Mucosa of descending colon (tissue), 3 donors: ENCODE measurements at regions not wholly inside any gene's neighbourhood (a gene's known extent, or its start where the extent isn't known, plus 50 kb on each side); places are given as distances from the start of the nearest gene placed in this dataset.

Experiments used
- ATAC-seq: fragments of 200-7000 bp; cut with Tn5 transposase; one replicate; pipeline ENCODE4 v1.9.1; 2020; ENCODE audit warnings: mild to moderate bottlenecking, moderate library complexity
- DNase-seq, 3 donors: peaks; one replicate each; pipeline ENCODE4 v3.0.0-alpha.2; 2020
- H3K36me3 ChIP-seq: fragments of 200-600 bp; one replicate; pipeline ENCODE4 v1.8.0; 2021; ENCODE audit warnings: low read depth, mild to moderate bottlenecking
- H3K4me1 ChIP-seq: fragments of 200-600 bp; one replicate; pipeline ENCODE4 v1.8.0; 2021; ENCODE audit warnings: low read depth, mild to moderate bottlenecking
- H3K4me3 ChIP-seq: fragments of 200-600 bp; one replicate; pipeline ENCODE4 v1.8.0; 2021; ENCODE audit warnings: mild to moderate bottlenecking
- H3K9me3 ChIP-seq: fragments of 200-600 bp; one replicate; pipeline ENCODE4 v1.8.0; 2021; ENCODE audit warnings: mild to moderate bottlenecking
- CTCF ChIP-seq: fragments of 200-600 bp; IDR thresholded peaks from one replicate; pipeline ENCODE4 v1.8.0; 2022; ENCODE audit warnings: antibody characterized with exemption, mild to moderate bottlenecking
- intact Hi-C, 2 donors: fragments of 100-400 bp; cut with DNase I in 1 of 2; cut with micrococcal nuclease in 1 of 2; formaldehyde crosslinking; loops; one replicate each; pipeline versions ENCODE4 v1.11.0 to v1.11.1; 2022; cut with DNase I, micrococcal nuclease
- donor health status: DM: no; HTN: no; CAD: no; lungs with moderate emphysema.
- donor health status: DM: no; HTN: no; CAD: no.
- donor health status: DM: no; HTN: yes; CAD: no.

GRCh38 chr3:177600411-177600810 lies 403.1 kb upstream of the TBL1XR1 start:
- Histone ChIP-seq H3K9me3 (no peaks in the 10 kb centered on the region), H3K4me1 (peaks cover 11% of the 10 kb centered on the region)

GRCh38 chr3:177601152-177601551 lies 403.9 kb upstream of the TBL1XR1 start:
- DNase-seq (no peak), ATAC-seq (no peak)
- H3K36me3 ChIP-seq, result no peaks in the 10 kb centered on the region
- no peaks in the 10 kb centered on the region for H3K9me3 ChIP-seq
- no peak for TF ChIP-seq CTCF
- H3K4me1 ChIP-seq, result peaks cover 11% of the 10 kb centered on the region
- H3K4me3 ChIP-seq, result no peak overlapping the region
- intact Hi-C loops, result no loop called here

More at GRCh38 chr3:177600411-177600810, 403.1 kb upstream of the TBL1XR1 start:
- no peak for TF ChIP-seq CTCF
- H3K36me3 ChIP-seq, result no peaks in the 10 kb centered on the region
- no peak overlapping the region for H3K4me3 ChIP-seq
- intact Hi-C loops, result no loop called here
- ATAC-seq, result no peak
- no peak for DNase-seq

- Histone ChIP-seq H3K36me3 (no peaks in the 10 kb centered on the region), H3K4me3 (no peak overlapping the region), H3K9me3 (no peaks in the 10 kb centered on the region), H3K4me1 (peaks cover 8% of the 10 kb centered on the region)
- DNase-seq, result no peak
- no peak for TF ChIP-seq CTCF
- peak; percentile 62 for ATAC-seq
- intact Hi-C loops, result no loop called here
These were observed 405.4 kb upstream of the TBL1XR1 start for GRCh38 chr3:177602601-177603147.

GRCh38 chr3:177603148-177603603 lies 405.9 kb upstream of the TBL1XR1 start:
- Histone ChIP-seq H3K4me3 (no peak overlapping the region), H3K4me1 (peaks cover 3% of the 10 kb centered on the region), H3K36me3 (no peaks in the 10 kb centered on the region), H3K9me3 (no peaks in the 10 kb centered on the region)
- DNase-seq (no peak), ATAC-seq (no peak)
- intact Hi-C loops, result no loop called here
- TF ChIP-seq CTCF, result no peak

GRCh38 chr3:177604181-177604580 lies 406.9 kb upstream of the TBL1XR1 start:
- Histone ChIP-seq H3K9me3 (no peaks in the 10 kb centered on the region), H3K4me3 (no peak overlapping the region), H3K4me1 (no peaks in the 10 kb centered on the region), H3K36me3 (no peaks in the 10 kb centered on the region)
- ATAC-seq (no peak), DNase-seq (no peak)
- no peak for TF ChIP-seq CTCF
- intact Hi-C loops, result no loop called here

GRCh38 chr3:177606891-177607290 lies 409.6 kb upstream of the TBL1XR1 start:
- Histone ChIP-seq H3K4me1 (peaks cover 12% of the 10 kb centered on the region), H3K9me3 (no peaks in the 10 kb centered on the region), H3K36me3 (no peaks in the 10 kb centered on the region), H3K4me3 (no peak overlapping the region)
- intact Hi-C loops, result no loop called here
- peak; percentile 15 for ATAC-seq
- no peak for DNase-seq
- no peak for TF ChIP-seq CTCF
